Nephron (organoid): ENCODE measurements at regions not wholly inside any gene's neighbourhood (a gene's known extent, or its start where the extent isn't known, plus 50 kb on each side); places are given as distances from the start of the nearest gene placed in this dataset.
A peak's percentile ranks its signal among the peaks of the same experiment; 100 is the strongest.

Experiments
- H3K27ac Mint-ChIP-seq, 3 experiments: 2 replicates each; pipeline ENCODE4 v1.8.0; 2020; ENCODE audit warnings: mixed read lengths in 3 of 3, mild to moderate bottlenecking in 2 of 3, moderate library complexity in 1 of 3
- H3K27me3 Mint-ChIP-seq: 2 replicates; pipeline ENCODE4 v1.8.0; 2021; ENCODE audit warnings: low read depth, mild to moderate bottlenecking, moderate library complexity, mixed read lengths
- H3K36me3 Mint-ChIP-seq: 2 replicates; pipeline ENCODE4 v1.8.0; 2020; ENCODE audit warnings: low read depth, mixed read lengths
- H3K4me1 Mint-ChIP-seq: 2 replicates; pipeline ENCODE4 v1.8.0; 2020; ENCODE audit warnings: mixed read lengths
- H3K4me3 Mint-ChIP-seq, 3 experiments: 2 replicates each; pipeline ENCODE4 v1.8.0; 2020; ENCODE audit warnings: mild to moderate bottlenecking in 3 of 3, mixed read lengths in 3 of 3, moderate library complexity in 2 of 3
- H3K9me3 Mint-ChIP-seq: 2 replicates; pipeline ENCODE4 v1.8.0; 2020; ENCODE audit warnings: mixed read lengths
- CTCF ChIP-seq, 3 experiments: fragments of 200-600 bp; sonication (generic); IDR thresholded peaks; one replicate each; pipeline ENCODE4 v1.5.0; 2021; ENCODE audit warnings: antibody characterized with exemption in 3 of 3; ENCODE audit not compliant: unreplicated experiment in 3 of 3

GRCh38 chr9:12054235-12054634 is 639.0 kb upstream of the TYRP1 start:
- Mint-ChIP-seq H3K4me1 (no peaks in the 10 kb centered on the region), H3K4me3 (no peak overlapping the region), H3K27ac (no peak overlapping the region), H3K27me3 (no peaks in the 10 kb centered on the region), H3K36me3 (peaks cover 4% of the 10 kb centered on the region), H3K9me3 (peaks cover 12% of the 10 kb centered on the region)
- TF ChIP-seq CTCF (IDR thresholded peaks at IDR 0.05; ENCODE audit: unreplicated experiment in 3 of 3), result no peak

GRCh38 chr9:12056874-12057273 is 636.3 kb upstream of the TYRP1 start:
- no peak overlapping the region for H3K4me3 Mint-ChIP-seq
- H3K27ac Mint-ChIP-seq, result peak overlapping the region in 1 of 3 experiments; percentile 46
- H3K4me1 Mint-ChIP-seq, result peaks cover 4% of the 10 kb centered on the region
- no peak for TF ChIP-seq CTCF (IDR thresholded peaks at IDR 0.05; ENCODE audit: unreplicated experiment in 3 of 3)
- H3K27me3 Mint-ChIP-seq, result no peaks in the 10 kb centered on the region
- H3K9me3 Mint-ChIP-seq, result peaks cover 12% of the 10 kb centered on the region
- peaks cover 4% of the 10 kb centered on the region for H3K36me3 Mint-ChIP-seq

- Mint-ChIP-seq H3K9me3 (peaks cover under 1% of the 10 kb centered on the region), H3K27ac (peak overlapping the region in 1 of 3 experiments; percentile 9), H3K36me3 (no peaks in the 10 kb centered on the region)
These were observed 633.1 kb upstream of the TYRP1 start for GRCh38 chr9:12060067-12060466.

GRCh38 chr9:12060811-12061210 is 632.4 kb upstream of the TYRP1 start:
- H3K27me3 Mint-ChIP-seq, result peaks cover 4% of the 10 kb centered on the region
- no peak for TF ChIP-seq CTCF (IDR thresholded peaks at IDR 0.05; ENCODE audit: unreplicated experiment in 3 of 3)

More at GRCh38 chr9:12060067-12060466, 633.1 kb upstream of the TYRP1 start:
- Mint-ChIP-seq H3K27me3 (peaks cover 4% of the 10 kb centered on the region), H3K4me3 (no peak overlapping the region), H3K4me1 (peaks cover 4% of the 10 kb centered on the region)
- no peak for TF ChIP-seq CTCF (IDR thresholded peaks at IDR 0.05; ENCODE audit: unreplicated experiment in 3 of 3)

GRCh38 chr9:12065050-12065449 is 628.1 kb upstream of the TYRP1 start:
- Mint-ChIP-seq H3K4me3 (no peak overlapping the region), H3K9me3 (no peaks in the 10 kb centered on the region), H3K4me1 (peaks cover 2% of the 10 kb centered on the region), H3K27me3 (peaks cover 4% of the 10 kb centered on the region), H3K36me3 (no peaks in the 10 kb centered on the region), H3K27ac (no peak overlapping the region)
- no peak for TF ChIP-seq CTCF (IDR thresholded peaks at IDR 0.05; ENCODE audit: unreplicated experiment in 3 of 3)

More at GRCh38 chr9:12060811-12061210, 632.4 kb upstream of the TYRP1 start:
- no peak overlapping the region for H3K4me3 Mint-ChIP-seq
- no peaks in the 10 kb centered on the region for H3K36me3 Mint-ChIP-seq
- H3K27ac Mint-ChIP-seq, result no peak overlapping the region
- H3K9me3 Mint-ChIP-seq, result no peaks in the 10 kb centered on the region
- peaks cover 4% of the 10 kb centered on the region for H3K4me1 Mint-ChIP-seq

GRCh38 chr9:12065686-12066085 is 627.5 kb upstream of the TYRP1 start:
- peaks cover 4% of the 10 kb centered on the region for H3K27me3 Mint-ChIP-seq
- no peak overlapping the region for H3K4me3 Mint-ChIP-seq
- no peak overlapping the region for H3K27ac Mint-ChIP-seq
- H3K36me3 Mint-ChIP-seq, result no peaks in the 10 kb centered on the region
- no peak for TF ChIP-seq CTCF (IDR thresholded peaks at IDR 0.05; ENCODE audit: unreplicated experiment in 3 of 3)
- no peaks in the 10 kb centered on the region for H3K9me3 Mint-ChIP-seq
- no peaks in the 10 kb centered on the region for H3K4me1 Mint-ChIP-seq
